H1 (cell line): ENCODE measurements at regions not wholly inside any gene's neighbourhood (a gene's known extent, or its start where the extent isn't known, plus 50 kb on each side); places are given as distances from the start of the nearest gene placed in this dataset.

Experiments
- CTCF ChIA-PET: fragments of 300-600 bp; sonication (Branson Sonifier 250); formaldehyde crosslinking; loops from one replicate; lab custom pipeline; 2021; ENCODE audit not compliant: partially characterized antibody; lab: Charles Lee
- POLR2A ChIA-PET: fragments of 300-600 bp; sonication (Branson Sonifier 250); formaldehyde crosslinking; loops from one replicate; lab custom pipeline; 2021; ENCODE audit warnings: inconsistent platforms; ENCODE audit not compliant: partially characterized antibody; lab: Charles Lee
- DNase-seq, 2 experiments: peaks; one replicate each; pipeline versions ENCODE4 v3.0.0 to v3.0.0-alpha.2; 2010 to 2022; ENCODE audit warnings: low spot score in 2 of 2, low read depth in 1 of 2, mixed read lengths in 1 of 2
- FAIRE-seq: peaks from 2 replicates; lab custom pipeline; 2011; peaks lifted over from hg19 to GRCh38; lab: Jason Lieb, UNC
- H2AFZ ChIP-seq: 2 replicates; pipeline ENCODE4 v1.8.1; 2012; ENCODE audit warnings: low read length, inconsistent platforms
- H2AK5ac ChIP-seq: 2 replicates; pipeline ENCODE4 v1.6.1; 2013; ENCODE audit warnings: low read depth, low read length
- H2BK120ac ChIP-seq: replicated peaks from 2 replicates; pipeline ENCODE3; 2013; ENCODE audit warnings: low read depth, low read length, inconsistent platforms
- H2BK12ac ChIP-seq: 2 replicates; pipeline ENCODE4 v1.6.1; 2013; ENCODE audit warnings: low read depth, low read length
- H2BK15ac ChIP-seq: 2 replicates; pipeline ENCODE4 v1.6.1; 2013; ENCODE audit warnings: low read length
- H2BK20ac ChIP-seq: 2 replicates; pipeline ENCODE4 v1.6.1; 2013; ENCODE audit warnings: low read length
- H2BK5ac ChIP-seq: 2 replicates; pipeline ENCODE4 v1.6.1; 2013; ENCODE audit warnings: low read depth, low read length
- H3K14ac ChIP-seq: 2 replicates; pipeline ENCODE4 v1.6.1; 2013; ENCODE audit warnings: inconsistent platforms; ENCODE audit not compliant: insufficient read length
- H3K18ac ChIP-seq: 2 replicates; pipeline ENCODE4 v1.6.1; 2013; ENCODE audit warnings: low read length; ENCODE audit errors: extremely low read depth
- H3K23ac ChIP-seq: 2 replicates; pipeline ENCODE4 v1.6.1; 2013; ENCODE audit warnings: inconsistent platforms; ENCODE audit not compliant: insufficient read length
- H3K23me2 ChIP-seq: 2 replicates; pipeline ENCODE4 v1.6.1; 2013; ENCODE audit warnings: low read depth, low read length
- H3K27ac ChIP-seq: 2 replicates; pipeline ENCODE4 v1.6.1; 2011; ENCODE audit warnings: low read depth, low read length, inconsistent platforms
- H3K27me3 ChIP-seq, 4 experiments: replicated peaks in 1 of 4; 1 replicate in 1 of 4; 2 replicates in 3 of 4; pipeline versions ENCODE4 v1.6.1 to v1.8.1; 2011 to 2013; ENCODE audit warnings: low read length in 3 of 4, mild to moderate bottlenecking in 3 of 4, inconsistent platforms in 2 of 4, mixed read lengths in 2 of 4, moderate library complexity in 1 of 4; ENCODE audit not compliant: control insufficient read depth in 3 of 4, insufficient read depth in 3 of 4; ENCODE audit errors: extremely low read depth in 1 of 4
- H3K36me3 ChIP-seq, 4 experiments: 2 replicates each; pipeline versions ENCODE4 v1.6.1 to v1.8.1; 2011 to 2013; ENCODE audit warnings: mild to moderate bottlenecking in 4 of 4, low read length in 3 of 4, moderate library complexity in 2 of 4, control low read depth in 1 of 4, inconsistent platforms in 1 of 4; ENCODE audit not compliant: insufficient read depth in 4 of 4, control insufficient read depth in 2 of 4
- H3K4ac ChIP-seq: replicated peaks from 2 replicates; pipeline ENCODE3; 2013; ENCODE audit warnings: low read length, low read depth, mixed read lengths, inconsistent platforms; ENCODE audit not compliant: insufficient read length
- H3K4me1 ChIP-seq, 4 experiments: replicated peaks in 1 of 4; 1 replicate in 1 of 4; 2 replicates in 3 of 4; pipeline versions ENCODE4 v1.6.1 to v1.8.1; 2011 to 2013; ENCODE audit warnings: low read length in 3 of 4, inconsistent platforms in 2 of 4, mixed read lengths in 1 of 4; ENCODE audit not compliant: insufficient read depth in 4 of 4, control insufficient read depth in 3 of 4
- H3K4me2 ChIP-seq, 2 experiments: 2 replicates each; pipeline versions ENCODE4 v1.6.1 to v1.8.1; 2011 to 2013; ENCODE audit warnings: low read depth in 2 of 2, low read length in 2 of 2, control low read depth in 1 of 2, inconsistent platforms in 1 of 2, mild to moderate bottlenecking in 1 of 2; ENCODE audit not compliant: insufficient read depth in 1 of 2
- H3K4me3 ChIP-seq, 4 experiments: fragments of 200-600, 300-600 bp in 1 of 4; sonication (generic), shearing (Covaris generic), sonication (Bioruptor Twin) in 1 of 4; 2 replicates each; pipeline versions ENCODE4 v1.5.1 to v1.8.1; 2011 to 2016; ENCODE audit warnings: low read length in 4 of 4, low read depth in 3 of 4, control low read depth in 2 of 4, inconsistent platforms in 2 of 4, mild to moderate bottlenecking in 2 of 4, mixed read lengths in 1 of 4, moderate library complexity in 1 of 4; ENCODE audit not compliant: insufficient read depth in 2 of 4; ENCODE audit errors: extremely low read depth in 1 of 4
- H3K56ac ChIP-seq: replicated peaks from 2 replicates; pipeline ENCODE3; 2013; ENCODE audit warnings: low read depth, mild to moderate bottlenecking, mixed read lengths, low read length, inconsistent platforms; ENCODE audit not compliant: insufficient read length
- H3K79me1 ChIP-seq: 2 replicates; pipeline ENCODE4 v1.6.1; 2013; ENCODE audit warnings: low read depth, low read length, control low read depth
- H3K79me2 ChIP-seq, 2 experiments: 2 replicates each; pipeline versions ENCODE4 v1.6.1 to v1.8.1; 2012 to 2013; ENCODE audit warnings: low read length in 2 of 2, mild to moderate bottlenecking in 2 of 2, inconsistent platforms in 1 of 2; ENCODE audit not compliant: insufficient read depth in 2 of 2, control insufficient read depth in 1 of 2
- H3K9ac ChIP-seq, 4 experiments: replicated peaks in 1 of 4; 1 replicate in 1 of 4; 2 replicates in 3 of 4; pipeline versions ENCODE4 v1.6.1 to v1.8.1; 2011 to 2013; ENCODE audit warnings: low read depth in 3 of 4, low read length in 3 of 4, control low read depth in 2 of 4, mild to moderate bottlenecking in 2 of 4, moderate library complexity in 2 of 4, inconsistent platforms in 1 of 4; ENCODE audit errors: extremely low read depth in 1 of 4
- H3K9me3 ChIP-seq, 2 experiments: 2 replicates each; pipeline versions ENCODE4 v1.6.1 to v1.8.1; 2012 to 2013; ENCODE audit warnings: mild to moderate bottlenecking in 2 of 2, moderate library complexity in 2 of 2, control low read depth in 1 of 2, inconsistent platforms in 1 of 2, low read depth in 1 of 2, low read length in 1 of 2, mixed read lengths in 1 of 2; ENCODE audit not compliant: insufficient read depth in 2 of 2
- H4K20me1 ChIP-seq, 2 experiments: replicated peaks in 1 of 2; 2 replicates each; pipeline versions ENCODE3 to v1.8.1; 2011 to 2013; ENCODE audit warnings: inconsistent platforms in 2 of 2, low read length in 2 of 2, mild to moderate bottlenecking in 1 of 2; ENCODE audit not compliant: insufficient read depth in 2 of 2, control insufficient read depth in 1 of 2
- H4K5ac ChIP-seq: 2 replicates; pipeline ENCODE4 v1.6.1; 2013; ENCODE audit warnings: low read length, low read depth, mixed read lengths, inconsistent platforms; ENCODE audit not compliant: insufficient read length
- H4K8ac ChIP-seq: 2 replicates; pipeline ENCODE4 v1.8.0; 2013; ENCODE audit warnings: mild to moderate bottlenecking, moderate library complexity, low read length, inconsistent platforms; ENCODE audit not compliant: insufficient read depth; ENCODE audit errors: extremely low read depth
- H4K91ac ChIP-seq: replicated peaks from 2 replicates; pipeline ENCODE3; 2013; ENCODE audit warnings: low read length, mixed read lengths, inconsistent platforms; ENCODE audit not compliant: insufficient read length
- CBX8 ChIP-seq: fragments of 300-800, 300-1000 bp; sonication (generic); IDR thresholded peaks from 2 replicates; pipeline ENCODE4 v1.7.1; 2016; ENCODE audit warnings: low read depth, low read length, borderline replicate concordance
- KDM1A ChIP-seq: fragments of 200-600, 300-600 bp; sonication (generic); IDR thresholded peaks from 2 replicates; pipeline ENCODE4 v1.7.1; 2016; ENCODE audit warnings: mild to moderate bottlenecking, low read length, borderline replicate concordance
- RXRA ChIP-seq: IDR thresholded peaks from 2 replicates; pipeline ENCODE4 v1.6.1; 2011; ENCODE audit warnings: low read depth, mild to moderate bottlenecking, low read length, moderate library complexity; ENCODE audit not compliant: insufficient read depth
- SP1 ChIP-seq: IDR thresholded peaks from 2 replicates; pipeline ENCODE4 v1.6.1; 2011; ENCODE audit warnings: low read depth, low read length
- SUZ12 ChIP-seq: fragments of 200-600 bp; sonication (generic); IDR thresholded peaks from 2 replicates; pipeline ENCODE4 v1.6.1; 2012; ENCODE audit warnings: mild to moderate bottlenecking, inconsistent platforms, low read length, moderate library complexity, mixed read lengths
- TCF12 ChIP-seq: IDR thresholded peaks from 2 replicates; pipeline ENCODE4 v1.6.1; 2011; ENCODE audit warnings: low read depth, mild to moderate bottlenecking, low read length
- ZNF274 ChIP-seq: IDR thresholded peaks from 2 replicates; pipeline ENCODE4 v1.7.0; 2012; ENCODE audit warnings: low read length, borderline replicate concordance; ENCODE audit errors: extremely low read depth
- WGBS, 2 experiments: shearing (Covaris generic) in 1 of 2; methylation state at CpG; one replicate each; pipeline versions ENCODE4 v1.1.6 to v1.1.7; 2013 to 2015; ENCODE audit warnings: low lambda C conversion rate in 2 of 2, mixed read lengths in 2 of 2, inconsistent platforms in 1 of 2, low coverage in 1 of 2, missing lambda C conversion rate in 1 of 2; ENCODE audit not compliant: insufficient replicate concordance in 2 of 2, insufficient coverage in 1 of 2, insufficient read length in 1 of 2; ENCODE audit errors: extremely low coverage in 1 of 2, missing lambda C conversion rate in 1 of 2; 5-methylcytosine and 5-hydroxymethylcytosine counted together

GRCh38 chr11:70733327-70734325, 335.3 kb downstream of the CTTN start:
- no peak overlapping the region for H2BK120ac ChIP-seq
- H3K4me2 ChIP-seq = no peak overlapping the region
- no peaks in the 10 kb centered on the region for H3K79me2 ChIP-seq
- no peak overlapping the region for H3K4me3 ChIP-seq
- H3K9me3 ChIP-seq = no peaks in the 10 kb centered on the region
- H3K18ac ChIP-seq = no peak overlapping the region
- H3K79me1 ChIP-seq = no peaks in the 10 kb centered on the region; the same call in 1 of the 2 replicates
- no peak overlapping the region for H3K9ac ChIP-seq
- H4K5ac ChIP-seq = no peak overlapping the region
- CTCF ChIA-PET = interaction anchor here (0.6 to 1.5 kb wide), 5 partner anchors 12 to 252 kb away, joined by 3 to 5 read pairs (median 3); no protein-coding TSS in a partner anchor
- H4K8ac ChIP-seq = peak overlapping the region; percentile 76
- H3K23me2 ChIP-seq = no peaks in the 10 kb centered on the region; the same call in 1 of the 2 replicates
- H3K56ac ChIP-seq = no peak overlapping the region
- no peaks in the 10 kb centered on the region for H4K20me1 ChIP-seq
- WGBS, 2 experiments = 91% methylated on average over 21 of the region's 21 CpGs; no CpG with 5 or more reads in 1 of the 2 experiments
- no peak overlapping the region for H2BK12ac ChIP-seq
- no peak overlapping the region for H2AK5ac ChIP-seq
- no peak overlapping the region for H3K27ac ChIP-seq
- no peaks in the 10 kb centered on the region for H3K36me3 ChIP-seq
- H2BK15ac ChIP-seq = no peak overlapping the region
- no peak for DNase-seq
- no peak overlapping the region for H2AFZ ChIP-seq
- H3K4me1 ChIP-seq = no peaks in the 10 kb centered on the region; a peak in 2 of 7 replicates
- H3K27me3 ChIP-seq = no peaks in the 10 kb centered on the region; a peak in 1 of 7 replicates
- no peak overlapping the region for H3K23ac ChIP-seq
- no peak overlapping the region for H4K91ac ChIP-seq
- no peak overlapping the region for H2BK5ac ChIP-seq
- no peak for FAIRE-seq
- no peak overlapping the region for H3K14ac ChIP-seq
- no peak overlapping the region for H2BK20ac ChIP-seq
- no peak overlapping the region for H3K4ac ChIP-seq
- POLR2A ChIA-PET = interaction anchor here (1.6 kb wide), 1 partner anchor 10 kb away, joined by 4 read pairs; no protein-coding TSS in a partner anchor
- TF ChIP-seq SP1 (no peak), CBX8 (no peak), SUZ12 (no peak), TCF12 (no peak), ZNF274 (no peak), KDM1A (no peak), RXRA (no peak)
